Stomach (tissue), 4 donors: ENCODE measurements at regions not wholly inside any gene's neighbourhood (a gene's known extent, or its start where the extent isn't known, plus 50 kb on each side); places are given as distances from the start of the nearest gene placed in this dataset.

ENCODE experiments used
- CTCF ChIP-seq, 7 experiments: fragments of 450-650 bp in 4 of 7; fragments of 200-600 bp in 3 of 7; sonication (generic) in 3 of 7; IDR thresholded peaks; one replicate each; pipeline ENCODE4 v1.5.1; 2016 to 2019; ENCODE audit warnings: antibody characterized with exemption in 7 of 7, control low read depth in 2 of 7, mild to moderate bottlenecking in 1 of 7
- EP300 ChIP-seq: sonication (generic); formaldehyde crosslinking; IDR thresholded peaks from one replicate; pipeline ENCODE4 v1.6.1; 2017; ENCODE audit warnings: antibody characterized with exemption
- POLR2A ChIP-seq, 4 donors: fragments of 450-650 bp; IDR thresholded peaks; one replicate each; pipeline ENCODE4 v1.6.1; 2016; ENCODE audit warnings: antibody characterized with exemption in 4 of 4, control low read depth in 2 of 4, mild to moderate bottlenecking in 1 of 4, moderate library complexity in 1 of 4
- POLR2AphosphoS5 ChIP-seq, 3 donors: sonication (generic); formaldehyde crosslinking; IDR thresholded peaks; one replicate each; pipeline ENCODE4 v1.6.1; 2016; ENCODE audit warnings: antibody characterized with exemption in 3 of 3

- TF ChIP-seq CTCF (IDR thresholded peaks at IDR 0.05) (no peak), EP300 (no peak), POLR2AphosphoS5 (IDR thresholded peaks at IDR 0.05) (no peak), POLR2A (IDR thresholded peaks at IDR 0.05) (no peak)
Observed at GRCh38 chr6:27176096-27176495, 71.4 kb upstream of the PRSS16 start.
